PC-3 (cell line): ENCODE measurements at regions not wholly inside any gene's neighbourhood (a gene's known extent, or its start where the extent isn't known, plus 50 kb on each side); places are given as distances from the start of the nearest gene placed in this dataset.

Source experiments
- CTCF ChIP-seq: fragments of 300-600 bp; sonication (generic); conservative IDR thresholded peaks from 2 replicates; pipeline ENCODE4 v1.5.1; 2017; ENCODE audit warnings: antibody characterized with exemption, low read depth, mild to moderate bottlenecking, low read length
- EZH2 ChIP-seq: fragments of 300-600 bp; sonication (generic); IDR thresholded peaks from one replicate; pipeline ENCODE4 v1.6.1; 2017; ENCODE audit warnings: antibody characterized with exemption, mild to moderate bottlenecking, low read length; ENCODE audit not compliant: unreplicated experiment
- EZH2phosphoT487 ChIP-seq: fragments of 300-600 bp; sonication (generic); IDR thresholded peaks from 2 replicates; pipeline ENCODE4 v1.6.1; 2018; ENCODE audit warnings: mild to moderate bottlenecking, antibody characterized with exemption, low read length, borderline replicate concordance

- TF ChIP-seq CTCF (no peak), EZH2 (no peak), EZH2phosphoT487 (no peak)
These were observed 97.0 kb upstream of the GRIK3 start for GRCh38 chr1:37131281-37131680.
